C4-2B (cell line): ENCODE measurements at regions not wholly inside any gene's neighbourhood (a gene's known extent, or its start where the extent isn't known, plus 50 kb on each side); places are given as distances from the start of the nearest gene placed in this dataset.

Experiments
- ZFX ChIP-seq: fragments of 450-650 bp; IDR thresholded peaks from 2 replicates; pipeline ENCODE4 v1.6.1; 2017
- TF ChIP-seq, protein P1 (sequence below): fragments of 450-650 bp; conservative IDR thresholded peaks from 2 replicates; pipeline ENCODE4 v1.5.1; 2017; ENCODE audit warnings: mild to moderate bottlenecking

DNA sequence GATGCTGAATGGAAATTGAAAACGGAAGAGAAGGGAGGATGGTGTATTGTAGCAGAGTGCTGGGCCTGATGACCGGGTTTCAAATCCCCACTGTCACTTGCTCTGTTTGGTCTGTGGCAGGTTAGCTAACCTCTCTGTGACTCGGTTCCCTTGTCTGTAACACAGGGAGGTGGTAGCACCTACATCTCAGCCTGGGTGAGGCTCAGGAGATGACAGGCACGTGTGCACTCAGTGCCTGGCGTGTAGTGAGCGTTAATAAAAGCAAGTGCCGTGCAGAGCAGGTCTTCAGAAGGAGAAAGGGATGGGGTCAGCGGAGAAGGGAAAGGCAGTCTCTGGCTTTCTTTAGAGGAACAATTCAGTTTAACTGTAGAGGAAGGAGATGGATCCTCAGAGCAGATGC is 125.5 kb upstream of the SMIM21 start:
- TF ChIP-seq ZFX: no peak
- TF ChIP-seq, protein P1, sequence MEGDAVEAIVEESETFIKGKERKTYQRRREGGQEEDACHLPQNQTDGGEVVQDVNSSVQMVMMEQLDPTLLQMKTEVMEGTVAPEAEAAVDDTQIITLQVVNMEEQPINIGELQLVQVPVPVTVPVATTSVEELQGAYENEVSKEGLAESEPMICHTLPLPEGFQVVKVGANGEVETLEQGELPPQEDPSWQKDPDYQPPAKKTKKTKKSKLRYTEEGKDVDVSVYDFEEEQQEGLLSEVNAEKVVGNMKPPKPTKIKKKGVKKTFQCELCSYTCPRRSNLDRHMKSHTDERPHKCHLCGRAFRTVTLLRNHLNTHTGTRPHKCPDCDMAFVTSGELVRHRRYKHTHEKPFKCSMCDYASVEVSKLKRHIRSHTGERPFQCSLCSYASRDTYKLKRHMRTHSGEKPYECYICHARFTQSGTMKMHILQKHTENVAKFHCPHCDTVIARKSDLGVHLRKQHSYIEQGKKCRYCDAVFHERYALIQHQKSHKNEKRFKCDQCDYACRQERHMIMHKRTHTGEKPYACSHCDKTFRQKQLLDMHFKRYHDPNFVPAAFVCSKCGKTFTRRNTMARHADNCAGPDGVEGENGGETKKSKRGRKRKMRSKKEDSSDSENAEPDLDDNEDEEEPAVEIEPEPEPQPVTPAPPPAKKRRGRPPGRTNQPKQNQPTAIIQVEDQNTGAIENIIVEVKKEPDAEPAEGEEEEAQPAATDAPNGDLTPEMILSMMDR: no peak
